DND-41 (cell line): ENCODE measurements at regions not wholly inside any gene's neighbourhood (a gene's known extent, or its start where the extent isn't known, plus 50 kb on each side); places are given as distances from the start of the nearest gene placed in this dataset.

Experiments used
- ATAC-seq: fragments of 200-7000 bp; cut with Tn5 transposase; 3 replicates; pipeline ENCODE4 v1.9.1; 2021; ENCODE audit warnings: low read depth; ENCODE audit not compliant: insufficient read depth
- DNase-seq: peaks from one replicate; pipeline ENCODE4 v3.0.0-alpha.2; 2020
- H2AFZ ChIP-seq: 2 replicates; pipeline ENCODE4 v1.6.0; 2012; ENCODE audit warnings: low read depth, low read length
- H3K27ac ChIP-seq: 2 replicates; pipeline ENCODE4 v1.5.1; 2012; ENCODE audit warnings: low read length, inconsistent platforms
- H3K27me3 ChIP-seq: fragments of 200-600 bp; sonication (generic); 2 replicates; pipeline ENCODE4 v1.6.0; 2012; ENCODE audit warnings: low read length, mild to moderate bottlenecking, inconsistent platforms; ENCODE audit not compliant: insufficient read depth, poor library complexity
- H3K36me3 ChIP-seq: 2 replicates; pipeline ENCODE4 v1.5.1; 2012; ENCODE audit warnings: low read length, inconsistent platforms; ENCODE audit not compliant: insufficient read depth
- H3K4me1 ChIP-seq: 2 replicates; pipeline ENCODE4 v1.5.1; 2012; ENCODE audit warnings: mild to moderate bottlenecking, low read length; ENCODE audit not compliant: insufficient read depth
- H3K4me2 ChIP-seq: 2 replicates; pipeline ENCODE4 v1.6.0; 2012; ENCODE audit warnings: mild to moderate bottlenecking, moderate library complexity, low read length, inconsistent platforms; ENCODE audit not compliant: insufficient read depth
- H3K4me3 ChIP-seq, 2 experiments: fragments of 200-600 bp in 1 of 2; shearing (Covaris generic) in 1 of 2; 2 replicates each; pipeline ENCODE4 v1.5.1; 2012 to 2016; ENCODE audit warnings: inconsistent platforms in 2 of 2, low read length in 2 of 2, mild to moderate bottlenecking in 2 of 2, low read depth in 1 of 2, moderate library complexity in 1 of 2
- H3K79me2 ChIP-seq: 2 replicates; pipeline ENCODE4 v1.6.0; 2012; ENCODE audit warnings: low read length, inconsistent platforms; ENCODE audit not compliant: insufficient read depth
- H3K9ac ChIP-seq: 2 replicates; pipeline ENCODE4 v1.6.0; 2012; ENCODE audit warnings: low read depth, mild to moderate bottlenecking, inconsistent platforms, low read length, moderate library complexity
- H3K9me3 ChIP-seq: 2 replicates; pipeline ENCODE4 v1.5.1; 2012; ENCODE audit warnings: low read length, moderate library complexity, mild to moderate bottlenecking, inconsistent platforms; ENCODE audit not compliant: insufficient read depth, severe bottlenecking
- H4K20me1 ChIP-seq: 2 replicates; pipeline ENCODE4 v1.6.0; 2012; ENCODE audit warnings: low read length; ENCODE audit not compliant: insufficient read depth
- EZH2 ChIP-seq: IDR thresholded peaks from 3 replicates; pipeline ENCODE4 v1.6.1; 2012; ENCODE audit warnings: borderline replicate concordance, low read depth, mild to moderate bottlenecking, moderate library complexity, low read length, inconsistent platforms; ENCODE audit not compliant: severe bottlenecking
- TF ChIP-seq, protein P1 (sequence below): IDR thresholded peaks from 2 replicates; pipeline ENCODE4 v1.5.1; 2012; ENCODE audit warnings: borderline replicate concordance, low read length, moderate library complexity, mild to moderate bottlenecking; ENCODE audit not compliant: poor library complexity, severe bottlenecking; ENCODE audit errors: extremely low read depth

DNA sequence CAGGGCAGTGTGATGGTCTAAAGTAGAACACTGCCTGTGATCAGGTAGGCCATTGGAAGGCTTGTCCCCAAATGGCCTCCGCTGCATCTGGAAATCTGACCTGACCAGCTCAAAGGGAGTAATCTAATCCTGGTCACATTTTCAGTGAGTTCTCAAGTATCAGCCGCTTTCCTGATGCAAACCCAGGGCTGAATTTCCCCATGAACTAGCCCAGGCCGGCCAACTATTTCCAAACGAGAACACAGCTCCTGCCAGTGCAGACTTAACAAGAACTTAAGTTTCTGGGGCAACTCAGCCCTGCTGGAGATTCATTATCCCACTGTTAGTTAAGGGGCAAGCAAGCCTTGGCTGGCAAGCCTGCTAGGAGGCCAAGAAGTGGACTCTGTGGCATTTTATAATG lies 59.6 kb upstream of the FAM180A start:
- H2AFZ ChIP-seq = no peak overlapping the region

DNA sequence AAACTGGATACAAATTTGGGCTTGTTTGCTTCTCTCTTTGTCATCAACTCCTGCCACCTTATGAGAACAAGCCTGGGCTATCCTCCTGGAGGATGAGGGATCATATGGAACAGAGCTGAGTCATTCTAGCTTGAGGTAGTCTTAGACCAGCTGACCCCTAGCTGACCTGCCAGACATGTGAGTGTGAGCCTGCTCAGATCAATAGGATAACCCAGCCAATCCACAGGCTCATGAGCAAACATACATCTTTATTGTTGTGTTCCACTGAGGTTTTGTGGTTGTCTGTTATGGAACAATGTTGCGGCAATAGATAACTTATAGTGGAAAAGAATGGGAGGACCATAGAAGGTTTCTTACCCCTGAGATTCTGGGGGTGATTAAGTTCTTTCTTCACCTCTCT lies 54.5 kb upstream of the FAM180A start:
- Histone ChIP-seq H3K27me3 (peaks cover 3% of the 10 kb centered on the region), H3K4me1 (peaks cover 3% of the 10 kb centered on the region; the same call in 1 of the 2 replicates), H3K4me2 (no peak overlapping the region), H3K4me3 (no peak overlapping the region), H3K9me3 (no peaks in the 10 kb centered on the region), H3K9ac (no peak overlapping the region), H4K20me1 (no peaks in the 10 kb centered on the region), H3K36me3 (no peaks in the 10 kb centered on the region), H2AFZ (no peak overlapping the region), H3K79me2 (no peaks in the 10 kb centered on the region), H3K27ac (no peak overlapping the region)
- ATAC-seq = no peak
- no peak for DNase-seq
- TF ChIP-seq, protein P1, sequence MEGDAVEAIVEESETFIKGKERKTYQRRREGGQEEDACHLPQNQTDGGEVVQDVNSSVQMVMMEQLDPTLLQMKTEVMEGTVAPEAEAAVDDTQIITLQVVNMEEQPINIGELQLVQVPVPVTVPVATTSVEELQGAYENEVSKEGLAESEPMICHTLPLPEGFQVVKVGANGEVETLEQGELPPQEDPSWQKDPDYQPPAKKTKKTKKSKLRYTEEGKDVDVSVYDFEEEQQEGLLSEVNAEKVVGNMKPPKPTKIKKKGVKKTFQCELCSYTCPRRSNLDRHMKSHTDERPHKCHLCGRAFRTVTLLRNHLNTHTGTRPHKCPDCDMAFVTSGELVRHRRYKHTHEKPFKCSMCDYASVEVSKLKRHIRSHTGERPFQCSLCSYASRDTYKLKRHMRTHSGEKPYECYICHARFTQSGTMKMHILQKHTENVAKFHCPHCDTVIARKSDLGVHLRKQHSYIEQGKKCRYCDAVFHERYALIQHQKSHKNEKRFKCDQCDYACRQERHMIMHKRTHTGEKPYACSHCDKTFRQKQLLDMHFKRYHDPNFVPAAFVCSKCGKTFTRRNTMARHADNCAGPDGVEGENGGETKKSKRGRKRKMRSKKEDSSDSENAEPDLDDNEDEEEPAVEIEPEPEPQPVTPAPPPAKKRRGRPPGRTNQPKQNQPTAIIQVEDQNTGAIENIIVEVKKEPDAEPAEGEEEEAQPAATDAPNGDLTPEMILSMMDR = no peak
- TF ChIP-seq EZH2 = no peak

More for the DNA sequence above, 59.6 kb upstream of the FAM180A start:
- no peak for DNase-seq
- Histone ChIP-seq H3K27me3 (peaks cover 8% of the 10 kb centered on the region), H3K4me3 (no peak overlapping the region), H3K79me2 (no peaks in the 10 kb centered on the region), H4K20me1 (no peaks in the 10 kb centered on the region), H3K9ac (no peak overlapping the region), H3K27ac (no peak overlapping the region), H3K36me3 (no peaks in the 10 kb centered on the region), H3K9me3 (no peaks in the 10 kb centered on the region), H3K4me1 (no peaks in the 10 kb centered on the region), H3K4me2 (no peak overlapping the region)
- ATAC-seq = no peak
- no peak for TF ChIP-seq EZH2
- TF ChIP-seq, protein P1 = no peak

DNA sequence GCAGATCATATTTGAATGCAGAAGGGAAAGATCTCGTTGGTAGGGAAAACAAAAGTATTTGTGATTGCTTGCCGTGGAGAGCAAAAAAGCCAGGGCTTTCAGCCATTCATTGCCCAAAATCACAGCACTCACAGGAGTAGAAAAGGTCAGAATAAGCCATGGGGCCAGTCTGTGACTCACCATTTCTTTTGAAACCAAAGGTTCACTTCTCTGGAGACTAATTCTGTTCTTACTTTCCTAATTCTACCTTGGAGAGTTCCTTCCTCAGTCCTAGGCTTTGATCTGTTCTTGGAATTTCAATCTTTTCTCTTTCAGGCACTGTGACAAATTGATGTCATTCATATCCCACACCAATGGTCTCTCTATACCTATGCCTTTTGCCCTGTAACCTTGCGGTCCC lies 54.1 kb upstream of the FAM180A start:
- H4K20me1 ChIP-seq = no peaks in the 10 kb centered on the region

DNA sequence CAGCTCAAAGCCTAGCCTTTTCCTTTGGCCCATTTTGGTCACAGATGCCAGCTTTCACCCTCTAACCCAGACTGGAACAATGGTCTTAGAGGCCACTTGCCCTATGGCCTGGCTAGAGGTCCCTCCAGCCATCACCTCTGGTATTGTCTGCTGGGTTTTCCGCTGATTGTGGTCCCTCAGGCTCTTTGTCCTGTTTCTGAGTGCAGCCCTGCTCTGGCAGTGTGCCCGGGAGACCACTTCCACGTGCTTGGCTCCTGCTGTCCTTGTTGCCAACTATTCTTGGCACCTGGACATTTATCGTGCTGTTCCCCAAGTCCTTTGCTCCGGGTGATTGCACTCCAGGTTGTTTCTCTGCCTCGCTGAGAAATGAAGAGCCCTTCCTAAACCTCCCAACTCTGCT lies 53.3 kb upstream of the FAM180A start:
- no peak overlapping the region for H3K4me2 ChIP-seq
- H3K4me3 ChIP-seq = no peak overlapping the region
- H2AFZ ChIP-seq = no peak overlapping the region
- H3K4me1 ChIP-seq = peaks cover 3% of the 10 kb centered on the region; the same call in 1 of the 2 replicates
- no peaks in the 10 kb centered on the region for H3K27me3 ChIP-seq
- H3K36me3 ChIP-seq = no peaks in the 10 kb centered on the region
- H3K79me2 ChIP-seq = no peaks in the 10 kb centered on the region
- no peak for ATAC-seq
- no peak overlapping the region for H3K9ac ChIP-seq
- TF ChIP-seq EZH2 = no peak
- TF ChIP-seq, protein P1 = no peak
- no peaks in the 10 kb centered on the region for H4K20me1 ChIP-seq
- no peaks in the 10 kb centered on the region for H3K9me3 ChIP-seq
- no peak overlapping the region for H3K27ac ChIP-seq
- no peak for DNase-seq

More for the DNA sequence above, 54.1 kb upstream of the FAM180A start:
- Histone ChIP-seq H3K27me3 (no peaks in the 10 kb centered on the region), H2AFZ (no peak overlapping the region), H3K4me3 (no peak overlapping the region), H3K27ac (no peak overlapping the region), H3K9me3 (no peaks in the 10 kb centered on the region), H3K79me2 (no peaks in the 10 kb centered on the region), H3K9ac (no peak overlapping the region), H3K36me3 (no peaks in the 10 kb centered on the region), H3K4me2 (no peak overlapping the region), H3K4me1 (peaks cover 3% of the 10 kb centered on the region; the same call in 1 of the 2 replicates)
- no peak for TF ChIP-seq EZH2
- TF ChIP-seq, protein P1 = no peak
- 0 out of 3 replicates have a peak, but pooled peaks have one; percentile 44 for ATAC-seq
- DNase-seq = no peak
